ENCODE measurements at regions not wholly inside any gene's neighbourhood (a gene's known extent, or its start where the extent isn't known, plus 50 kb on each side); places are given as distances from the start of the nearest gene placed in this dataset.

GRCh38 chr6:4008324-4009047 lies 70.5 kb downstream of the FAM217A start (continued):
- no peak for TF ChIP-seq SMARCA5 (IDR thresholded peaks at IDR 0.05)
- TF ChIP-seq GABPA (tag; conservative IDR thresholded peaks at IDR 0.05; ENCODE audit: low read depth) = no peak
- TF ChIP-seq MIER1 (IDR thresholded peaks at IDR 0.05; ENCODE audit: low read depth) = no peak
- TF ChIP-seq MCM5 (IDR thresholded peaks at IDR 0.05; ENCODE audit: low read depth) = no peak
- no peak for TF ChIP-seq STAG1 (CRISPR knock-in tag; IDR thresholded peaks at IDR 0.05; ENCODE audit: borderline replicate concordance)
- no peak for TF ChIP-seq ZNF668 (CRISPR knock-in tag; IDR thresholded peaks at IDR 0.05)
- no peak for TF ChIP-seq RNF2 (IDR thresholded peaks at IDR 0.05)
- TF ChIP-seq U2AF2 (optimal IDR thresholded peaks at IDR 0.05; ENCODE audit: low read depth, low read length) = no peak
- no peak for TF ChIP-seq ZFP91 (CRISPR knock-in tag; IDR thresholded peaks at IDR 0.05)
- no peak for TF ChIP-seq SFPQ (IDR thresholded peaks at IDR 0.05; ENCODE audit: low read depth, low read length)
- TF ChIP-seq PYGO2 (tag; IDR thresholded peaks at IDR 0.05) = no peak
- no peak for TF ChIP-seq ZNF57 (CRISPR knock-in tag; IDR thresholded peaks at IDR 0.05)
- TF ChIP-seq CTBP1 (IDR thresholded peaks at IDR 0.05; ENCODE audit: borderline replicate concordance) = no peak
- TF ChIP-seq NFE2L1 (tag; IDR thresholded peaks at IDR 0.05; ENCODE audit: borderline replicate concordance, low read depth) = no peak
- TF ChIP-seq NONO (IDR thresholded peaks at IDR 0.05; ENCODE audit: low read depth in 2 of 2, low read length in 1 of 2) = no peak
- TF ChIP-seq ESRRB (CRISPR knock-in tag; IDR thresholded peaks at IDR 0.05; ENCODE audit: borderline replicate concordance) = no peak
- TF ChIP-seq HDAC3 (IDR thresholded peaks at IDR 0.05; ENCODE audit: borderline replicate concordance, partially characterized antibody) = no peak
- peak; percentile 86; the same call in 1 of the 2 replicates for TF ChIP-seq ATF7 (IDR thresholded peaks at IDR 0.05)
- TF ChIP-seq E2F1 (CRISPR knock-in tag; IDR thresholded peaks at IDR 0.05) = no peak
- TF ChIP-seq MTA2 (IDR thresholded peaks at IDR 0.05; ENCODE audit: low read depth) = no peak
- TF ChIP-seq DACH1 (IDR thresholded peaks at IDR 0.05; ENCODE audit: partially characterized antibody) = peak; percentile 20
- TF ChIP-seq RBM39 (optimal IDR thresholded peaks at IDR 0.05; ENCODE audit: low read depth, low read length) = no peak
- TF ChIP-seq ZNF280B (CRISPR knock-in tag; IDR thresholded peaks at IDR 0.05) = no peak
- no peak for TF ChIP-seq MED1 (CRISPR knock-in tag; IDR thresholded peaks at IDR 0.05; ENCODE audit: borderline replicate concordance)
